ENCODE measurements at regions not wholly inside any gene's neighbourhood (a gene's known extent, or its start where the extent isn't known, plus 50 kb on each side); places are given as distances from the start of the nearest gene placed in this dataset.

DNA sequence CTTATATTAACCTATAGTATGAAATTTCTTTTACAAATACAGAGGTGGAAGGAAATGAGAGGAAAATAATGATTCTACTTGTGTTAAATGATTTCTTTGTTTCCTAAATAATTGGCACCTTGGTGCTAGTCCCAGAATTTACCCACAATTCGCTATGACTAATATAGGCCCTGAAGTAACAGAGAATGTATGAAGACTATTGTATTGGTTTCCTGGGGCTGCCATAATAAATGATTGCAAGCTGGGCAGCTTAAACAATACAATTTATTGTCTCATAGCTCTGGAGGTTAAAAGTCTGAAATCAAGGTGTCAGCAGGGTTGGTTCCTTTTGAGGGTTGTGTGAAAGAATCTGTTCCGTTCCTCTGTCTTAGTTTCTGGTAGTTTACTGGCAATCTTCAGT, 74.8 kb upstream of the GPRIN3 start:
- H3K9me3 ChIP-seq (replicated peaks; ENCODE audit: control insufficient read depth, insufficient read depth, low read depth, low read length): no peaks in the 10 kb centered on the region
- FAIRE-seq (no peak), DNase-seq (ENCODE audit: extremely low read depth in 1 of 4, low spot score in 3 of 4) (no peak), ATAC-seq (no peak)
- BruUV-seq (replicated peaks): no TSS peak
- no peak overlapping the region for H2AFZ ChIP-seq (ENCODE audit: low read depth, low read length)
- no peak overlapping the region for H3K4me3 ChIP-seq
- no peaks in the 10 kb centered on the region for H3K9me1 ChIP-seq (ENCODE audit: control insufficient read depth, insufficient read depth, low read length)
- H3K9ac ChIP-seq (ENCODE audit: insufficient read depth in 1 of 2, low read depth in 2 of 2, low read length in 2 of 2): no peak overlapping the region
- in situ Hi-C loops (cut with MboI): no loop called here
- no peak overlapping the region for H3K4me2 ChIP-seq (ENCODE audit: insufficient read depth, low read length)
- POLR2A ChIA-PET: no interaction called here
- CTCF ChIA-PET (ENCODE audit: low intra/inter-chr PET ratio): no interaction called here
- no peaks in the 10 kb centered on the region for H3K79me2 ChIP-seq (ENCODE audit: control insufficient read depth, insufficient read depth, low read length)
- no peaks in the 10 kb centered on the region for H3K27me3 ChIP-seq (ENCODE audit: control insufficient read depth in 2 of 2, insufficient read depth in 2 of 2, low read length in 2 of 2)
- TF ChIP-seq ZNF445 (CRISPR knock-in tag; IDR thresholded peaks at IDR 0.05; ENCODE audit: low read depth) (no peak), THRAP3 (IDR thresholded peaks at IDR 0.05; ENCODE audit: borderline replicate concordance) (no peak), ZNF253 (CRISPR knock-in tag; conservative IDR thresholded peaks at IDR 0.05) (no peak), HEY1 (CRISPR knock-in tag; IDR thresholded peaks at IDR 0.05; ENCODE audit: borderline replicate concordance) (no peak), ZNF586 (CRISPR knock-in tag; conservative IDR thresholded peaks at IDR 0.05) (no peak)
- TF ChIP-seq, protein P1, sequence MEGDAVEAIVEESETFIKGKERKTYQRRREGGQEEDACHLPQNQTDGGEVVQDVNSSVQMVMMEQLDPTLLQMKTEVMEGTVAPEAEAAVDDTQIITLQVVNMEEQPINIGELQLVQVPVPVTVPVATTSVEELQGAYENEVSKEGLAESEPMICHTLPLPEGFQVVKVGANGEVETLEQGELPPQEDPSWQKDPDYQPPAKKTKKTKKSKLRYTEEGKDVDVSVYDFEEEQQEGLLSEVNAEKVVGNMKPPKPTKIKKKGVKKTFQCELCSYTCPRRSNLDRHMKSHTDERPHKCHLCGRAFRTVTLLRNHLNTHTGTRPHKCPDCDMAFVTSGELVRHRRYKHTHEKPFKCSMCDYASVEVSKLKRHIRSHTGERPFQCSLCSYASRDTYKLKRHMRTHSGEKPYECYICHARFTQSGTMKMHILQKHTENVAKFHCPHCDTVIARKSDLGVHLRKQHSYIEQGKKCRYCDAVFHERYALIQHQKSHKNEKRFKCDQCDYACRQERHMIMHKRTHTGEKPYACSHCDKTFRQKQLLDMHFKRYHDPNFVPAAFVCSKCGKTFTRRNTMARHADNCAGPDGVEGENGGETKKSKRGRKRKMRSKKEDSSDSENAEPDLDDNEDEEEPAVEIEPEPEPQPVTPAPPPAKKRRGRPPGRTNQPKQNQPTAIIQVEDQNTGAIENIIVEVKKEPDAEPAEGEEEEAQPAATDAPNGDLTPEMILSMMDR (IDR thresholded peaks at IDR 0.05 in 2 of 3, conservative IDR thresholded peaks at IDR 0.05 in 1 of 3; ENCODE audit: insufficient read depth in 2 of 3, low read depth in 1 of 3, low read length in 3 of 3): no peak
- 0% methylated on average over 2 of the region's 2 CpGs for WGBS (ENCODE audit: insufficient coverage, low coverage, missing lambda C conversion rate)
- H3K4me1 ChIP-seq (replicated peaks in 1 of 2; ENCODE audit: control insufficient read depth in 2 of 2, insufficient read depth in 2 of 2, low read length in 2 of 2): no peaks in the 10 kb centered on the region
- no peak overlapping the region for H3K27ac ChIP-seq (ENCODE audit: extremely low read depth, low read depth, low read length)
- no peaks in the 10 kb centered on the region for H3K36me3 ChIP-seq (ENCODE audit: control insufficient read depth, insufficient read depth, low read length)
- intact Hi-C loops (cut with micrococcal nuclease): no loop called here
- no peaks in the 10 kb centered on the region for H4K20me1 ChIP-seq (replicated peaks; ENCODE audit: control insufficient read depth, insufficient read depth, low read length)
